Immature natural killer cell (primary cell): ENCODE measurements at regions not wholly inside any gene's neighbourhood (a gene's known extent, or its start where the extent isn't known, plus 50 kb on each side); places are given as distances from the start of the nearest gene placed in this dataset.
A peak's percentile ranks its signal among the peaks of the same experiment; 100 is the strongest.

Experiments
- DNase-seq, 3 donors: peaks; one replicate each; pipeline ENCODE4 v3.0.0; 2022; ENCODE audit warnings: mixed read lengths in 1 of 3
- H3K27ac Mint-ChIP-seq, 6 donors: one replicate each; pipeline ENCODE4 v1.8.0; 2020; ENCODE audit warnings: mixed read lengths in 6 of 6, mild to moderate bottlenecking in 5 of 6, inconsistent platforms in 4 of 6, moderate library complexity in 3 of 6
- H3K27me3 Mint-ChIP-seq, 3 donors: one replicate each; pipeline ENCODE4 v1.8.0; 2020 to 2021; ENCODE audit warnings: low read depth in 3 of 3, mild to moderate bottlenecking in 3 of 3, mixed read lengths in 3 of 3, moderate library complexity in 3 of 3, inconsistent platforms in 1 of 3
- H3K36me3 Mint-ChIP-seq, 3 donors: one replicate each; pipeline ENCODE4 v1.8.0; 2020; ENCODE audit warnings: mixed read lengths in 3 of 3, inconsistent platforms in 2 of 3, mild to moderate bottlenecking in 2 of 3
- H3K4me1 Mint-ChIP-seq, 2 donors: one replicate each; pipeline ENCODE4 v1.8.0; 2020; ENCODE audit warnings: inconsistent platforms in 2 of 2, mild to moderate bottlenecking in 2 of 2, mixed read lengths in 2 of 2, moderate library complexity in 1 of 2
- H3K4me3 Mint-ChIP-seq, 5 donors: one replicate each; pipeline ENCODE4 v1.8.0; 2020; ENCODE audit warnings: mild to moderate bottlenecking in 5 of 5, mixed read lengths in 5 of 5, inconsistent platforms in 3 of 5, moderate library complexity in 3 of 5
- H3K9me3 Mint-ChIP-seq, 6 donors: one replicate each; pipeline ENCODE4 v1.8.0; 2020; ENCODE audit warnings: mild to moderate bottlenecking in 6 of 6, mixed read lengths in 6 of 6, inconsistent platforms in 4 of 6, moderate library complexity in 3 of 6

- no peaks in the 10 kb centered on the region for H3K36me3 Mint-ChIP-seq
- no peak overlapping the region for H3K27ac Mint-ChIP-seq
- no peak for DNase-seq
- no peak overlapping the region for H3K4me3 Mint-ChIP-seq
- H3K9me3 Mint-ChIP-seq: peaks cover 0 to 1% (median 0%) of the 10 kb centered on the region in 6 donors
- H3K4me1 Mint-ChIP-seq: peaks cover 7 to 10% of the 10 kb centered on the region in 2 donors
- H3K27me3 Mint-ChIP-seq: peaks cover 4 to 11% (median 5%) of the 10 kb centered on the region in 3 donors
Measured at GRCh38 chr15:70250208-70251201, 152.8 kb upstream of the TLE3 start.

- H3K27ac Mint-ChIP-seq: no peak overlapping the region
- H3K27me3 Mint-ChIP-seq: peaks cover 4 to 6% (median 5%) of the 10 kb centered on the region in 3 donors
- no peak for DNase-seq
- no peaks in the 10 kb centered on the region for H3K36me3 Mint-ChIP-seq
- H3K4me1 Mint-ChIP-seq: peaks cover 7 to 13% of the 10 kb centered on the region in 2 donors
- H3K4me3 Mint-ChIP-seq: no peak overlapping the region
- peaks cover 0 to 1% (median 0%) of the 10 kb centered on the region in 6 donors for H3K9me3 Mint-ChIP-seq
Measured at GRCh38 chr15:70249616-70250015, 151.9 kb upstream of the TLE3 start.

- H3K36me3 Mint-ChIP-seq: no peaks in the 10 kb centered on the region
- no peak overlapping the region for H3K27ac Mint-ChIP-seq
- peaks cover 7 to 15% of the 10 kb centered on the region in 2 donors for H3K4me1 Mint-ChIP-seq
- no peak overlapping the region for H3K4me3 Mint-ChIP-seq
- peaks cover 0 to 1% (median 0%) of the 10 kb centered on the region in 6 donors for H3K9me3 Mint-ChIP-seq
- peaks cover 3 to 9% (median 4%) of the 10 kb centered on the region in 3 donors for H3K27me3 Mint-ChIP-seq
- DNase-seq: no peak
Measured at GRCh38 chr15:70248116-70249025, 150.7 kb upstream of the TLE3 start.

- no peak for DNase-seq
- Mint-ChIP-seq H3K27me3 (peaks cover 0 to 9% (median 2%) of the 10 kb centered on the region in 3 donors), H3K36me3 (no peaks in the 10 kb centered on the region), H3K27ac (peak overlapping the region in 1 of 6 donors; percentile 49), H3K9me3 (no peaks in the 10 kb centered on the region), H3K4me3 (no peak overlapping the region), H3K4me1 (peaks cover 11 to 26% of the 10 kb centered on the region in 2 donors)
Measured at GRCh38 chr15:70247281-70247680, 149.6 kb upstream of the TLE3 start.

GRCh38 chr15:70246623-70247220 is 149.0 kb upstream of the TLE3 start:
- no peaks in the 10 kb centered on the region for H3K36me3 Mint-ChIP-seq
- no peaks in the 10 kb centered on the region for H3K9me3 Mint-ChIP-seq
- no peak overlapping the region for H3K4me3 Mint-ChIP-seq
- peaks cover 11 to 26% of the 10 kb centered on the region in 2 donors for H3K4me1 Mint-ChIP-seq
- H3K27me3 Mint-ChIP-seq: peaks cover 0 to 9% (median 2%) of the 10 kb centered on the region in 3 donors
- DNase-seq: no peak
- no peak overlapping the region for H3K27ac Mint-ChIP-seq

- Mint-ChIP-seq H3K4me3 (peak overlapping the region in 1 of 5 donors; percentile 40), H3K4me1 (peaks cover 11 to 26% of the 10 kb centered on the region in 2 donors), H3K36me3 (no peaks in the 10 kb centered on the region), H3K27ac (no peak overlapping the region), H3K27me3 (peaks cover 1 to 9% (median 2%) of the 10 kb centered on the region in 3 donors), H3K9me3 (no peaks in the 10 kb centered on the region)
- no peak for DNase-seq
Measured at GRCh38 chr15:70245932-70246622, 148.4 kb upstream of the TLE3 start.

GRCh38 chr15:70244978-70245542 is 147.3 kb upstream of the TLE3 start:
- peaks cover 0 to 9% (median 6%) of the 10 kb centered on the region in 3 donors for H3K27me3 Mint-ChIP-seq
- peaks cover 11 to 26% of the 10 kb centered on the region in 2 donors for H3K4me1 Mint-ChIP-seq

GRCh38 chr15:70243686-70244540 is 146.2 kb upstream of the TLE3 start:
- H3K27ac Mint-ChIP-seq: no peak overlapping the region
- peaks cover 0 to 3% (median 0%) of the 10 kb centered on the region in 6 donors for H3K9me3 Mint-ChIP-seq
- peaks cover 11 to 26% of the 10 kb centered on the region in 2 donors for H3K4me1 Mint-ChIP-seq
- peaks cover 0 to 9% (median 6%) of the 10 kb centered on the region in 3 donors for H3K27me3 Mint-ChIP-seq
- no peak for DNase-seq
- no peaks in the 10 kb centered on the region for H3K36me3 Mint-ChIP-seq
- H3K4me3 Mint-ChIP-seq: no peak overlapping the region

More at GRCh38 chr15:70244978-70245542, 147.3 kb upstream of the TLE3 start:
- H3K4me3 Mint-ChIP-seq: no peak overlapping the region
- H3K27ac Mint-ChIP-seq: no peak overlapping the region
- no peak for DNase-seq
- H3K36me3 Mint-ChIP-seq: no peaks in the 10 kb centered on the region
- peaks cover 0 to 3% (median 0%) of the 10 kb centered on the region in 6 donors for H3K9me3 Mint-ChIP-seq

GRCh38 chr15:70242951-70243685 is 145.4 kb upstream of the TLE3 start:
- H3K27me3 Mint-ChIP-seq: peaks cover 0 to 6% (median 3%) of the 10 kb centered on the region in 3 donors
- peaks cover 11 to 26% of the 10 kb centered on the region in 2 donors for H3K4me1 Mint-ChIP-seq
- no peaks in the 10 kb centered on the region for H3K36me3 Mint-ChIP-seq
- H3K4me3 Mint-ChIP-seq: no peak overlapping the region
- DNase-seq: no peak
- no peak overlapping the region for H3K27ac Mint-ChIP-seq
- H3K9me3 Mint-ChIP-seq: peaks cover 0 to 3% (median 0%) of the 10 kb centered on the region in 6 donors

GRCh38 chr15:70241561-70242320 is 144.0 kb upstream of the TLE3 start:
- DNase-seq: no peak
- Mint-ChIP-seq H3K4me3 (no peak overlapping the region), H3K4me1 (peaks cover 18 to 40% of the 10 kb centered on the region in 2 donors), H3K27ac (no peak overlapping the region), H3K27me3 (peaks cover 0 to 6% (median 3%) of the 10 kb centered on the region in 3 donors), H3K9me3 (peaks cover 0 to 3% (median 0%) of the 10 kb centered on the region in 6 donors), H3K36me3 (no peaks in the 10 kb centered on the region)
